K562 (cell line): ENCODE measurements at regions not wholly inside any gene's neighbourhood (a gene's known extent, or its start where the extent isn't known, plus 50 kb on each side); places are given as distances from the start of the nearest gene placed in this dataset.

Experiments
- FOXM1 ChIP-seq, 2 experiments: fragments of 450-650 bp in 1 of 2; sonication (generic) in 1 of 2; formaldehyde crosslinking in 1 of 2; IDR thresholded peaks; 2 replicates each; pipeline versions ENCODE4 v1.6.1 to v1.9.0; 2017 to 2022; ENCODE audit warnings: low read depth in 2 of 2, mild to moderate bottlenecking in 2 of 2, missing genetic modification reagents in 1 of 2, moderate library complexity in 1 of 2
- GABPB2 ChIP-seq: fragments of 250-450 bp; sonication (Bioruptor Pico); conservative IDR thresholded peaks from 2 replicates; pipeline ENCODE4 v1.5.1; 2021; ENCODE audit warnings: mild to moderate bottlenecking
- GTF2B ChIP-seq: IDR thresholded peaks from 2 replicates; pipeline ENCODE4 v1.6.1; 2011; ENCODE audit not compliant: insufficient read length; ENCODE audit errors: extremely low read depth
- IRF1 ChIP-seq: sonication (generic); formaldehyde crosslinking; IDR thresholded peaks from 2 replicates; pipeline ENCODE4 v1.8.0; 2022; ENCODE audit warnings: missing genetic modification reagents, mild to moderate bottlenecking, borderline replicate concordance
- PBX2 ChIP-seq, 2 experiments: IDR thresholded peaks in 1 of 2; conservative IDR thresholded peaks in 1 of 2; 2 replicates each; pipeline ENCODE4 v1.6.1; 2016; ENCODE audit warnings: low read depth in 2 of 2, mild to moderate bottlenecking in 1 of 2, missing compliant biosample characterization in 1 of 2, missing genetic modification characterization in 1 of 2, moderate library complexity in 1 of 2
- TSHZ1 ChIP-seq: fragments of 250-450 bp; sonication (Bioruptor Pico); IDR thresholded peaks from 2 replicates; pipeline ENCODE4 v1.4.0; 2020; ENCODE audit warnings: mild to moderate bottlenecking, moderate library complexity
- ZNF407 ChIP-seq: fragments of 450-650 bp; IDR thresholded peaks from 2 replicates; pipeline ENCODE4 v1.6.1; 2016; ENCODE audit warnings: low read depth

GRCh38 chr5:104088876-104089778 lies 526.5 kb upstream of the NUDT12 start (continued):
- TF ChIP-seq PBX2 (CRISPR knock-in tag; IDR thresholded peaks at IDR 0.05; ENCODE audit: low read depth) (no peak), PBX2 (tag; conservative IDR thresholded peaks at IDR 0.05; ENCODE audit: low read depth) (peak; percentile 81), FOXM1 (IDR thresholded peaks at IDR 0.05; ENCODE audit: low read depth) (peak; percentile 62), FOXM1 (CRISPR knock-in tag; IDR thresholded peaks at IDR 0.05; ENCODE audit: low read depth) (no peak), GTF2B (no peak), ZNF407 (0 out of 2 replicates have a peak, but pooled peaks have one; percentile 23), TSHZ1 (CRISPR knock-in tag) (no peak), IRF1 (CRISPR knock-in tag) (no peak), GABPB2 (CRISPR knock-in tag) (no peak)
